Transverse colon (tissue), 3 donors: ENCODE measurements at regions not wholly inside any gene's neighbourhood (a gene's known extent, or its start where the extent isn't known, plus 50 kb on each side); places are given as distances from the start of the nearest gene placed in this dataset.

Experiments
- CTCF ChIP-seq, 5 experiments: fragments of 200-600 bp in 3 of 5; fragments of 450-650 bp in 2 of 5; sonication (generic) in 3 of 5; IDR thresholded peaks; 1 replicate in 2 of 5; 2 replicates in 3 of 5; pipeline ENCODE4 v1.5.1; 2016 to 2017; ENCODE audit warnings: antibody characterized with exemption in 5 of 5, inconsistent platforms in 3 of 5, mild to moderate bottlenecking in 2 of 5, moderate library complexity in 1 of 5
- POLR2A ChIP-seq: fragments of 450-650 bp; IDR thresholded peaks from one replicate; pipeline ENCODE4 v1.6.1; 2016; ENCODE audit warnings: antibody characterized with exemption, mild to moderate bottlenecking, moderate library complexity

DNA sequence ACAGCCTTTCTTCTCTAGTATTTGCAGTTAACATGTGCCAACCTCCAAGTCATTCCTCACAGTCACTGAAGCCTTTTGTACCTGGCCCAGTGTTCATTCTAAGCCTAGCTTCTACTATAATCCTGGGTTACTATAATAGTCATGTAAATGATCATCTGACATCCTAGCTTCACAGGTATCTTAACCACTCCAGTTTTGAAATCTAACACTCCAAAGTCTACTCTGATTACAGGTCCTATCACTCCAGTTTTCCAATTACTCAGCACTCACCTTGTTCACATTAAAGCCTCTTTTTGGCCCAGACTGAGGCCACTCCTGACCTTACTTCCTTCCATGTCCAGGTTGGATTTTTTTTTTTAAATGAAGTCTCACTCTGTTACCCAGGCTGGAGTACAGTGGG lies 87.6 kb upstream of the ZCCHC13 start:
- TF ChIP-seq CTCF (IDR thresholded peaks at IDR 0.05) (no peak), POLR2A (no peak)
